NCI-H2081 (cell line): ENCODE measurements at regions not wholly inside any gene's neighbourhood (a gene's known extent, or its start where the extent isn't known, plus 50 kb on each side); places are given as distances from the start of the nearest gene placed in this dataset.
"Not testable (repeated sequence)": the region's sequence is repeated elsewhere in the genome, so short reads cannot be mapped to it uniquely, and the experiment has no call there.

Source experiments
- DNase-seq, 2 experiments: peaks; one replicate each; lab custom pipeline; 2025; lab: John Stamatoyannopoulos, UW

- DNase-seq: no peak
Measured at GRCh38 chr13:40362502-40362901, 303.9 kb downstream of the FOXO1 start.

GRCh38 chr13:40363653-40364052 is 302.8 kb downstream of the FOXO1 start:
- no peak for DNase-seq

- DNase-seq: no peak
Measured at GRCh38 chr13:40366119-40366518, 300.3 kb downstream of the FOXO1 start.

- DNase-seq: no peak
Measured at GRCh38 chr13:40368127-40368891, 298.1 kb downstream of the FOXO1 start.

GRCh38 chr13:40370661-40371060 is 295.8 kb downstream of the FOXO1 start:
- DNase-seq: no peak

- no peak for DNase-seq
Measured at GRCh38 chr13:40371531-40372125, 294.8 kb downstream of the FOXO1 start.

- DNase-seq: not testable (repeated sequence)
Measured at GRCh38 chr13:40373608-40374007, 292.8 kb downstream of the FOXO1 start.

GRCh38 chr13:40375489-40376171 is 290.8 kb downstream of the FOXO1 start:
- DNase-seq: no peak

- no peak for DNase-seq
Measured at GRCh38 chr13:40376296-40376849, 290.1 kb downstream of the FOXO1 start.

GRCh38 chr13:40376867-40377535 is 289.4 kb downstream of the FOXO1 start:
- DNase-seq: no peak

- no peak for DNase-seq
Measured at GRCh38 chr13:40377783-40378182, 288.7 kb downstream of the FOXO1 start.

- no peak for DNase-seq
Measured at GRCh38 chr13:40379196-40379595, 287.2 kb downstream of the FOXO1 start.

GRCh38 chr13:40379794-40380578 is 286.5 kb downstream of the FOXO1 start:
- no peak for DNase-seq

GRCh38 chr13:40381935-40382764 is 284.3 kb downstream of the FOXO1 start:
- DNase-seq: no peak

GRCh38 chr13:40383132-40383531 is 283.3 kb downstream of the FOXO1 start:
- DNase-seq: no peak

GRCh38 chr13:40383885-40384284 is 282.6 kb downstream of the FOXO1 start:
- DNase-seq: no peak

- DNase-seq: no peak
Measured at GRCh38 chr13:40384976-40385857, 281.2 kb downstream of the FOXO1 start.

GRCh38 chr13:40385858-40386180 is 280.6 kb downstream of the FOXO1 start:
- no peak for DNase-seq

- DNase-seq: no peak
Measured at GRCh38 chr13:40386586-40386985, 279.9 kb downstream of the FOXO1 start.

GRCh38 chr13:40387775-40388174 is 278.7 kb downstream of the FOXO1 start:
- DNase-seq: no peak
